ENCODE measurements at regions not wholly inside any gene's neighbourhood (a gene's known extent, or its start where the extent isn't known, plus 50 kb on each side); places are given as distances from the start of the nearest gene placed in this dataset.

DNA sequence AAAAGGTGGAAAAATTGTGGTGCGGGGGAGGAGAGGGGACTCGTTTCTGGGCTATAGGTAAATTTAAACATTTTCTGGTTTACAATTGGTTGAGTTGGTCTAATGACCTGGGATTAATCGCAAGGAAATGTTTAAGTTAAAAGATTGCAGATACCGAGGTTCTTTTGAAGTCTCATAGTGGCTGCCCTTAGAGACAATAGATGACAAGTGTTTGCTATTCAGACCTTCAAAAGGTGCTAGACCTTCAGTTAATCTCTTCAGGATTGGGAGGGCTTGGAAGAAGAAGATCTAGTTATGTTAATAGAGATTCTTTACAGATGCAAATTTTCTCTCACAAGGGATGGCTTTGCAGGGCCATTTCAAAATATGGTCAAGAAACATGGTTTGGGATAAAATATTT lies 2286.1 kb upstream of the AGA start:
- no peak for TF ChIP-seq SMARCC2 (IDR thresholded peaks at IDR 0.05)
- TF ChIP-seq CBX1 (IDR thresholded peaks at IDR 0.05; ENCODE audit: low read depth): no peak

All from HepG2 (cell line).